ENCODE measurements at regions not wholly inside any gene's neighbourhood (a gene's known extent, or its start where the extent isn't known, plus 50 kb on each side); places are given as distances from the start of the nearest gene placed in this dataset.

- TF ChIP-seq EZH2 (IDR thresholded peaks at IDR 0.05) (no peak), POLR2A (IDR thresholded peaks at IDR 0.05; ENCODE audit: borderline replicate concordance, extremely low read depth, insufficient read depth, insufficient read length) (no peak), CTCF (IDR thresholded peaks at IDR 0.05 in 2 of 3, conservative IDR thresholded peaks at IDR 0.05 in 1 of 3; ENCODE audit: borderline replicate concordance in 1 of 3, insufficient read depth in 1 of 3, low read depth in 2 of 3, low read length in 2 of 3) (no peak), EZH2phosphoT487 (IDR thresholded peaks at IDR 0.05; ENCODE audit: borderline replicate concordance) (no peak), POLR2AphosphoS5 (IDR thresholded peaks at IDR 0.05; ENCODE audit: low read depth, low read length) (no peak), RAD21 (IDR thresholded peaks at IDR 0.05; ENCODE audit: low read depth) (no peak), JUND (IDR thresholded peaks at IDR 0.05) (no peak)
- TF ChIP-seq, protein P1, sequence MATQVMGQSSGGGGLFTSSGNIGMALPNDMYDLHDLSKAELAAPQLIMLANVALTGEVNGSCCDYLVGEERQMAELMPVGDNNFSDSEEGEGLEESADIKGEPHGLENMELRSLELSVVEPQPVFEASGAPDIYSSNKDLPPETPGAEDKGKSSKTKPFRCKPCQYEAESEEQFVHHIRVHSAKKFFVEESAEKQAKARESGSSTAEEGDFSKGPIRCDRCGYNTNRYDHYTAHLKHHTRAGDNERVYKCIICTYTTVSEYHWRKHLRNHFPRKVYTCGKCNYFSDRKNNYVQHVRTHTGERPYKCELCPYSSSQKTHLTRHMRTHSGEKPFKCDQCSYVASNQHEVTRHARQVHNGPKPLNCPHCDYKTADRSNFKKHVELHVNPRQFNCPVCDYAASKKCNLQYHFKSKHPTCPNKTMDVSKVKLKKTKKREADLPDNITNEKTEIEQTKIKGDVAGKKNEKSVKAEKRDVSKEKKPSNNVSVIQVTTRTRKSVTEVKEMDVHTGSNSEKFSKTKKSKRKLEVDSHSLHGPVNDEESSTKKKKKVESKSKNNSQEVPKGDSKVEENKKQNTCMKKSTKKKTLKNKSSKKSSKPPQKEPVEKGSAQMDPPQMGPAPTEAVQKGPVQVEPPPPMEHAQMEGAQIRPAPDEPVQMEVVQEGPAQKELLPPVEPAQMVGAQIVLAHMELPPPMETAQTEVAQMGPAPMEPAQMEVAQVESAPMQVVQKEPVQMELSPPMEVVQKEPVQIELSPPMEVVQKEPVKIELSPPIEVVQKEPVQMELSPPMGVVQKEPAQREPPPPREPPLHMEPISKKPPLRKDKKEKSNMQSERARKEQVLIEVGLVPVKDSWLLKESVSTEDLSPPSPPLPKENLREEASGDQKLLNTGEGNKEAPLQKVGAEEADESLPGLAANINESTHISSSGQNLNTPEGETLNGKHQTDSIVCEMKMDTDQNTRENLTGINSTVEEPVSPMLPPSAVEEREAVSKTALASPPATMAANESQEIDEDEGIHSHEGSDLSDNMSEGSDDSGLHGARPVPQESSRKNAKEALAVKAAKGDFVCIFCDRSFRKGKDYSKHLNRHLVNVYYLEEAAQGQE (IDR thresholded peaks at IDR 0.05; ENCODE audit: low read depth), result no peak
Measured at GRCh38 chr20:11496380-11496779, 421.3 kb upstream of the BTBD3 start.
